ENCODE measurements at regions not wholly inside any gene's neighbourhood (a gene's known extent, or its start where the extent isn't known, plus 50 kb on each side); places are given as distances from the start of the nearest gene placed in this dataset.
A peak's percentile ranks its signal among the peaks of the same experiment; 100 is the strongest.

- no peak for ATAC-seq
- Histone ChIP-seq H3K27ac (ENCODE audit: low read depth) (no peak overlapping the region), H3K36me3 (ENCODE audit: insufficient read depth) (no peaks in the 10 kb centered on the region), H3K27me3 (ENCODE audit: insufficient read depth) (peaks cover 67% of the 10 kb centered on the region), H3K4me3 (peak overlapping the region; percentile 39), H3F3A (replicated peaks; ENCODE audit: low read depth) (0 out of 2 replicates have a peak, but pooled peaks cover 8% of the 10 kb centered on the region), H3K9me2 (ENCODE audit: insufficient read depth) (peaks cover 8% of the 10 kb centered on the region; the same call in 1 of the 2 replicates), H4K20me1 (replicated peaks; ENCODE audit: insufficient read depth) (no peaks in the 10 kb centered on the region), H3K4me1 (ENCODE audit: insufficient read depth) (peaks cover 56% of the 10 kb centered on the region), H3K79me2 (replicated peaks; ENCODE audit: insufficient read depth) (no peaks in the 10 kb centered on the region), H3K4me2 (peak overlapping the region; percentile 73), H2AFZ (no peak overlapping the region)
- Mint-ChIP-seq H3K9me3 (peaks cover 2% of the 10 kb centered on the region; the same call in 2 of the 3 replicates), H3K36me3 (ENCODE audit: low read depth) (peaks cover 2% of the 10 kb centered on the region; the same call in 2 of the 3 replicates), H3K4me3 (peak overlapping the region; percentile 64; the same call in 2 of the 3 replicates), H3K27ac (no peak overlapping the region), H3K4me1 (peaks cover 68% of the 10 kb centered on the region), H3K27me3 (ENCODE audit: insufficient read depth, low read depth, poor library complexity) (peaks cover 67% of the 10 kb centered on the region)
- peak; percentile 18 for DNase-seq (ENCODE audit: low spot score)
- TF ChIP-seq STAT1 (IDR thresholded peaks at IDR 0.05; ENCODE audit: unreplicated experiment) (no peak), JUNB (IDR thresholded peaks at IDR 0.05; ENCODE audit: unreplicated experiment) (no peak)
Measured at GRCh38 chr16:54654429-54654828, 276.2 kb upstream of the IRX5 start.

GRCh38 chr16:54652201-54652770 is 278.4 kb upstream of the IRX5 start:
- Histone ChIP-seq H2AFZ (no peak overlapping the region), H3K4me2 (peak overlapping the region; percentile 36), H3K27ac (ENCODE audit: low read depth) (peak overlapping the region; percentile 4; the same call in 1 of the 2 replicates), H3F3A (replicated peaks; ENCODE audit: low read depth) (0 out of 2 replicates have a peak, but pooled peaks cover 8% of the 10 kb centered on the region), H3K9me2 (ENCODE audit: insufficient read depth) (no peaks in the 10 kb centered on the region), H3K4me1 (ENCODE audit: insufficient read depth) (peaks cover 66% of the 10 kb centered on the region), H3K4me3 (peak overlapping the region; percentile 16), H3K79me2 (replicated peaks; ENCODE audit: insufficient read depth) (no peaks in the 10 kb centered on the region), H4K20me1 (replicated peaks; ENCODE audit: insufficient read depth) (no peaks in the 10 kb centered on the region), H3K36me3 (ENCODE audit: insufficient read depth) (no peaks in the 10 kb centered on the region), H3K27me3 (ENCODE audit: insufficient read depth) (peaks cover 88% of the 10 kb centered on the region)
- H3K27ac Mint-ChIP-seq: no peak overlapping the region
- DNase-seq (ENCODE audit: low spot score) (no peak), ATAC-seq (no peak)
- TF ChIP-seq ZNF462 (CRISPR knock-in tag; IDR thresholded peaks at IDR 0.05) (no peak), POLR2AphosphoS5 (IDR thresholded peaks at IDR 0.05; ENCODE audit: low read depth) (no peak), JUNB (IDR thresholded peaks at IDR 0.05; ENCODE audit: unreplicated experiment) (no peak), ZNF114 (CRISPR knock-in tag; IDR thresholded peaks at IDR 0.05) (no peak), ZNF331 (CRISPR knock-in tag; IDR thresholded peaks at IDR 0.05; ENCODE audit: low read depth) (no peak)
- peaks cover 4% of the 10 kb centered on the region; the same call in 2 of the 3 replicates for H3K36me3 Mint-ChIP-seq (ENCODE audit: low read depth)
- H3K27me3 Mint-ChIP-seq (ENCODE audit: insufficient read depth, low read depth, poor library complexity): peaks cover 84% of the 10 kb centered on the region
- H3K4me3 Mint-ChIP-seq: no peak overlapping the region
- H3K9me3 Mint-ChIP-seq: peaks cover 2% of the 10 kb centered on the region; the same call in 2 of the 3 replicates
- H3K4me1 Mint-ChIP-seq: peaks cover 75% of the 10 kb centered on the region
